ENCODE measurements at regions not wholly inside any gene's neighbourhood (a gene's known extent, or its start where the extent isn't known, plus 50 kb on each side); places are given as distances from the start of the nearest gene placed in this dataset.

GRCh38 chr6:120620900-120621299, 713.4 kb downstream of the TBC1D32 start:
- no peak for DNase-seq

GRCh38 chr6:120615238-120615637, 719.0 kb downstream of the TBC1D32 start:
- no peak for DNase-seq

- DNase-seq, result peak; percentile 29
Measured at GRCh38 chr6:120614723-120615122, 719.6 kb downstream of the TBC1D32 start.

- peak; percentile 86 for DNase-seq
Measured at GRCh38 chr6:120608826-120609225, 725.5 kb downstream of the TBC1D32 start.

- no peak for DNase-seq
Measured at GRCh38 chr6:120606743-120607142, 727.5 kb downstream of the TBC1D32 start.

- DNase-seq, result no peak
Measured at GRCh38 chr6:120604510-120604909, 729.8 kb downstream of the TBC1D32 start.

GRCh38 chr6:120590611-120591010, 743.7 kb downstream of the TBC1D32 start:
- peak; percentile 13 for DNase-seq

GRCh38 chr6:120588424-120588823, 745.9 kb downstream of the TBC1D32 start:
- DNase-seq, result no peak

GRCh38 chr6:120587381-120587780, 746.9 kb downstream of the TBC1D32 start:
- no peak for DNase-seq

- no peak for DNase-seq
Measured at GRCh38 chr6:120584111-120584760, 750.0 kb downstream of the TBC1D32 start.

GRCh38 chr6:120576061-120576460, 758.2 kb downstream of the TBC1D32 start:
- no peak for DNase-seq

GRCh38 chr6:120569714-120570113, 764.6 kb downstream of the TBC1D32 start:
- peak; percentile 50 for DNase-seq

- DNase-seq, result no peak
Measured at GRCh38 chr6:120564779-120565178, 769.5 kb downstream of the TBC1D32 start.

- no peak for DNase-seq
Measured at GRCh38 chr6:120558294-120558693, 776.0 kb downstream of the TBC1D32 start.

GRCh38 chr6:120557554-120557953, 776.7 kb downstream of the TBC1D32 start:
- DNase-seq, result no peak

- no peak for DNase-seq
Measured at GRCh38 chr6:120556491-120556890, 777.8 kb downstream of the TBC1D32 start.

GRCh38 chr6:120553353-120553752, 780.9 kb downstream of the TBC1D32 start:
- DNase-seq, result no peak

GRCh38 chr6:120545353-120545752, 788.9 kb downstream of the TBC1D32 start:
- no peak for DNase-seq

GRCh38 chr6:120534954-120535353, 799.3 kb downstream of the TBC1D32 start:
- no peak for DNase-seq

GRCh38 chr6:120526576-120526975, 807.7 kb downstream of the TBC1D32 start:
- DNase-seq, result no peak

GRCh38 chr6:120514544-120514943, 819.7 kb downstream of the TBC1D32 start:
- DNase-seq, result no peak

GRCh38 chr6:120511712-120512111, 822.6 kb downstream of the TBC1D32 start:
- DNase-seq, result no peak

- no peak for DNase-seq
Measured at GRCh38 chr6:120498711-120499110, 835.6 kb downstream of the TBC1D32 start.

- no peak for DNase-seq
Measured at GRCh38 chr6:120496661-120497060, 837.6 kb downstream of the TBC1D32 start.

GRCh38 chr6:120493505-120493904, 840.8 kb downstream of the TBC1D32 start:
- no peak for DNase-seq
